ENCODE measurements at regions not wholly inside any gene's neighbourhood (a gene's known extent, or its start where the extent isn't known, plus 50 kb on each side); places are given as distances from the start of the nearest gene placed in this dataset.

DNA sequence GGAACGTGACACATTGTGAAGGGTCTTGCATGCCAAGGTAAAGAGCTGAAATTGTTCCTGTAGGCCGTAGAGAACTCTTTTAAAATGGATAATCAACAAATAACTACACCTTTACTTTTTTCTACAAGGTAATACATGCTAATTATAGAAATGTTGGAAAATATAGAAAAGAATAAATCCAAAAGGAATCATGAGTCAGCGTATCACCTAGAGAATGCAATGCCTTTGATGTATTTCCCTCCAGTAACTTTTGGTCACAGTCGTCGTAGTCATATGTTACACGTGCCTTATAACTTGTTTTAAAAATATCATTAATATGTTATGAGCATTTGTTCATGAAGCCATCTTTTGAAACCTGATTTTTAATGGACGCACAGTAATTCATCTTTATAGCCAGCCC, 100.6 kb downstream of the LIPG start:
- H3K4me3 Mint-ChIP-seq = no peak overlapping the region
- no peak overlapping the region for H3K27ac Mint-ChIP-seq
- POLR2A ChIA-PET = no interaction called here
- no peaks in the 10 kb centered on the region for H3K4me1 Mint-ChIP-seq
- no peak for ATAC-seq (ENCODE audit: low read depth)
- TF ChIP-seq CTCF (IDR thresholded peaks at IDR 0.05) = no peak
- intact Hi-C loops (cut with micrococcal nuclease) = no loop called here
- no peaks in the 10 kb centered on the region for H3K36me3 Mint-ChIP-seq (ENCODE audit: low read depth)
- peaks cover 9% of the 10 kb centered on the region for H3K27me3 Mint-ChIP-seq
- no peaks in the 10 kb centered on the region for H3K9me3 Mint-ChIP-seq
- no peak for DNase-seq
- CTCF ChIA-PET = no interaction called here

GRCh38 chr18:49658823-49659404, 97.1 kb downstream of the LIPG start:
- H3K27ac Mint-ChIP-seq = no peak overlapping the region
- no peaks in the 10 kb centered on the region for H3K27me3 Mint-ChIP-seq
- H3K4me1 Mint-ChIP-seq = no peaks in the 10 kb centered on the region
- ChIA-PET POLR2A (no interaction called here), CTCF (no interaction called here)
- ATAC-seq (ENCODE audit: low read depth) = no peak
- H3K4me3 Mint-ChIP-seq = no peak overlapping the region
- no peak for DNase-seq
- no peaks in the 10 kb centered on the region for H3K36me3 Mint-ChIP-seq (ENCODE audit: low read depth)
- H3K9me3 Mint-ChIP-seq = no peaks in the 10 kb centered on the region
- intact Hi-C loops (cut with micrococcal nuclease) = no loop called here
- TF ChIP-seq CTCF (IDR thresholded peaks at IDR 0.05) = no peak

DNA sequence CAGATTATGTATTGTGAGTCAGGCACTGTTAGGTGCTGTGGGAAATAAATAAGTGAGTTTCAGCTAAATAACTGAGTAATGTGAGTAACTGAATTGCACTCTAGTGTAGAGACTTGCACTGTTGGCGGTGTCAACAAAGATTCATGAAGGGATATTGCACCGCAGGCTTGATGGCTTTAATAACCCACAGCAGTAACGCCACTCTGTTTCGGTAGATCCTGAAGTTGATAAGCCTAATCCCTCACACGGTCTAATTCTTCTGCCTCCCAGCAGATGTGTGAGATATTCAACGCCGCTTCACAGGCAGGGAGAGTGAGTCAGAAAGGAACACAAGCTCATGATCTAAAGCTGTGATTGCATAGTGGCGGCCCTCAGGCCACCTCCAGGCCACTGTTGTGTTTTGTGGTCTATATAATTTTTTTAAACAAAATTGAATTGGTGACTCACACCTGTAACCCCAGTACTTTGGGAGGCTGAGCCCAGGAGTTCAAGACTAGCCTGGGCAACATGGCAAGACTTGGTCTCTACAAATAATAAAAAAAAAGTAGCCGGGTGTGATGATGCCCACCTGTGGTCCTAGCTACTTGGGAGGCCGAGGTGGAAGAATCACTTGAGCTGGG, 94.3 kb downstream of the LIPG start:
- H3K4me3 Mint-ChIP-seq = no peak overlapping the region

DNA sequence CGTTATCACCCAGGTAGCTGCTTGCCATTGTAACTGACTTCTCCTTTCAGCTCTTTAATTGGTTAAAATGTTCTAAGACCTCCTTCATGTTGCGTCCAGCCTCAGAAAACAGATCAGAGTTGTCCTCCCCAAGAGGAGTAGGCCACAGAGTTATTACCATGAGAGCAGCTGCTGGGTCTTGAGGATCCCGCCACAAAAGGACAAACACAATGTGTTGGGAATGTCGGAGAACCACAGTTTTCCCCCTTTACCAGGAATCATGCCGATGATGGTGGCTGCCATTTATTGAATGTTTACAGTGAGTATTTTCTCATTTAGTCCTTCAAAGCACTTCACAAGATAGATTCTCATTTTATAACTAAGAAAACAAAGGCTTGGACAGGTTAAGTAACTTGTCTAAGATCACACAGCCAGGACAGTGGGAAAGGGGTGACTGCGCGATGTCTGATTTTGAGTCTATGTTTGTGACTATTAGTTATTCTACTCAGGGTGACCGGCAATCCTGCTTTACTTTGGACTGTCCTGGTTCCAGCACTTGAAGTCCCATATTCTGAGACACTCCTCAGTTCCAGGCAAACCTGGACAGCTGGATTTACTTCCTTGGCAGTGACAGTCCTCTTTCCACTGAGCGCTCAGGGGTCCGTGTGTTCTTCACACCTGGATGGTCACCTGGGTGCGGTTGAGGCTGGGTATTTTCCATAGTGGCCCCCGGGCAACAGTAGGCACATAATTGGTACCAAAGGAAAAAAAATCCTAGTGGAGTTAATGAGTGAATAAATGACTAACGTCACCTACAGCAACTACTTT, 93.6 kb downstream of the LIPG start:
- POLR2A ChIA-PET = no interaction called here
- intact Hi-C loops (cut with micrococcal nuclease) = no loop called here

More for the DNA sequence above, 94.3 kb downstream of the LIPG start:
- no peak for TF ChIP-seq CTCF (IDR thresholded peaks at IDR 0.05)
- DNase-seq = no peak
- no peaks in the 10 kb centered on the region for H3K27me3 Mint-ChIP-seq
- no peaks in the 10 kb centered on the region for H3K9me3 Mint-ChIP-seq
- POLR2A ChIA-PET = no interaction called here
- no peaks in the 10 kb centered on the region for H3K4me1 Mint-ChIP-seq
- intact Hi-C loops (cut with micrococcal nuclease) = no loop called here
- no peaks in the 10 kb centered on the region for H3K36me3 Mint-ChIP-seq (ENCODE audit: low read depth)
- ATAC-seq (ENCODE audit: low read depth) = no peak
- H3K27ac Mint-ChIP-seq = no peak overlapping the region
- CTCF ChIA-PET = no interaction called here

More for the DNA sequence above, 93.6 kb downstream of the LIPG start:
- Mint-ChIP-seq H3K36me3 (ENCODE audit: low read depth) (no peaks in the 10 kb centered on the region), H3K4me1 (no peaks in the 10 kb centered on the region), H3K27me3 (no peaks in the 10 kb centered on the region), H3K27ac (no peak overlapping the region), H3K9me3 (no peaks in the 10 kb centered on the region), H3K4me3 (no peak overlapping the region)
- DNase-seq (no peak), ATAC-seq (ENCODE audit: low read depth) (no peak)
- TF ChIP-seq CTCF (IDR thresholded peaks at IDR 0.05) = no peak
- CTCF ChIA-PET = no interaction called here
